GM23338 (cell line): ENCODE measurements at regions not wholly inside any gene's neighbourhood (a gene's known extent, or its start where the extent isn't known, plus 50 kb on each side); places are given as distances from the start of the nearest gene placed in this dataset.

Experiments used
- ATAC-seq: fragments of 200-7000 bp; cut with Tn5 transposase; 3 replicates; pipeline ENCODE4 v1.9.1; 2020
- DNase-seq: peaks from one replicate; pipeline ENCODE4 v3.0.0-alpha.2; 2015; ENCODE audit warnings: low spot score
- H2AFZ ChIP-seq: fragments of 200-600 bp; sonication (generic); 2 replicates; pipeline ENCODE4 v1.8.0; 2016; ENCODE audit warnings: antibody characterized with exemption, mild to moderate bottlenecking, moderate library complexity
- H3F3A ChIP-seq: fragments of 200-600 bp; sonication (generic); replicated peaks from 2 replicates; pipeline ENCODE4 v1.8.0; 2017; ENCODE audit warnings: antibody characterized with exemption, mixed run types, low read depth
- H3K27ac ChIP-seq: fragments of 200-600 bp; sonication (generic); 2 replicates; pipeline ENCODE4 v1.6.1; 2016; ENCODE audit warnings: low read depth
- H3K27me3 ChIP-seq: fragments of 200-600 bp; sonication (generic); 2 replicates; pipeline ENCODE4 v1.8.0; 2016; ENCODE audit warnings: mild to moderate bottlenecking, mixed run types, moderate library complexity; ENCODE audit not compliant: insufficient read depth
- H3K36me3 ChIP-seq: fragments of 200-600 bp; sonication (generic); 2 replicates; pipeline ENCODE4 v1.8.0; 2016; ENCODE audit warnings: mild to moderate bottlenecking; ENCODE audit not compliant: insufficient read depth
- H3K4me1 ChIP-seq: fragments of 200-600 bp; sonication (generic); 2 replicates; pipeline ENCODE4 v1.8.0; 2016; ENCODE audit warnings: mild to moderate bottlenecking, moderate library complexity; ENCODE audit not compliant: insufficient read depth
- H3K4me2 ChIP-seq: fragments of 200-600 bp; sonication (generic); 2 replicates; pipeline ENCODE4 v1.7.1; 2017; ENCODE audit warnings: mixed run types
- H3K4me3 ChIP-seq: fragments of 200-600 bp; sonication (generic); 2 replicates; pipeline ENCODE4 v1.6.1; 2016; ENCODE audit warnings: mixed run types
- H3K79me2 ChIP-seq: fragments of 200-600 bp; sonication (generic); replicated peaks from 2 replicates; pipeline ENCODE4 v1.8.0; 2017; ENCODE audit warnings: mild to moderate bottlenecking; ENCODE audit not compliant: insufficient read depth
- H3K9me2 ChIP-seq: fragments of 200-600 bp; sonication (generic); 2 replicates; pipeline ENCODE4 v1.8.0; 2017; ENCODE audit not compliant: insufficient read depth
- H4K20me1 ChIP-seq: fragments of 200-600 bp; sonication (generic); replicated peaks from 2 replicates; pipeline ENCODE4 v1.8.0; 2017; ENCODE audit warnings: mild to moderate bottlenecking; ENCODE audit not compliant: insufficient read depth
- H3K27ac Mint-ChIP-seq: 2 replicates; pipeline ENCODE4 v1.8.0; 2020; ENCODE audit warnings: inconsistent platforms, mild to moderate bottlenecking, moderate library complexity, mixed read lengths
- H3K27me3 Mint-ChIP-seq: 3 replicates; pipeline ENCODE4 v1.8.0; 2022; ENCODE audit warnings: low read depth, mild to moderate bottlenecking, moderate library complexity, mixed read lengths, inconsistent platforms; ENCODE audit not compliant: insufficient read depth, poor library complexity
- H3K36me3 Mint-ChIP-seq: 3 replicates; pipeline ENCODE4 v1.8.0; 2021; ENCODE audit warnings: low read depth, mild to moderate bottlenecking, inconsistent platforms, moderate library complexity, mixed read lengths
- H3K4me1 Mint-ChIP-seq: 3 replicates; pipeline ENCODE4 v1.8.0; 2020; ENCODE audit warnings: mild to moderate bottlenecking, inconsistent platforms, mixed read lengths
- H3K4me3 Mint-ChIP-seq: 3 replicates; pipeline ENCODE4 v1.8.0; 2021; ENCODE audit warnings: moderate library complexity, mild to moderate bottlenecking, inconsistent platforms, mixed read lengths
- H3K9me3 Mint-ChIP-seq: 3 replicates; pipeline ENCODE4 v1.8.0; 2020; ENCODE audit warnings: moderate library complexity, mild to moderate bottlenecking, inconsistent platforms, mixed read lengths
- CREB1 ChIP-seq: fragments of 250-450 bp; sonication (Bioruptor Pico); IDR thresholded peaks from 2 replicates; pipeline ENCODE4 v1.5.0; 2020; ENCODE audit warnings: low read depth, mild to moderate bottlenecking, moderate library complexity
- ETS1 ChIP-seq: IDR thresholded peaks from 2 replicates; pipeline ENCODE4 v1.6.1; 2016; ENCODE audit warnings: antibody characterized with exemption
- EZH2 ChIP-seq: fragments of 200-600 bp; sonication (generic); IDR thresholded peaks from one replicate; pipeline ENCODE4 v1.8.0; 2017; ENCODE audit warnings: antibody characterized with exemption, mild to moderate bottlenecking, low read depth; ENCODE audit not compliant: unreplicated experiment
- EZH2phosphoT487 ChIP-seq: fragments of 200-600 bp; sonication (generic); IDR thresholded peaks from one replicate; pipeline ENCODE4 v1.8.1; 2018; ENCODE audit warnings: antibody characterized with exemption; ENCODE audit not compliant: unreplicated experiment
- JUNB ChIP-seq: IDR thresholded peaks from one replicate; pipeline ENCODE4 v1.6.1; 2016; ENCODE audit warnings: antibody characterized with exemption; ENCODE audit not compliant: unreplicated experiment
- NANOG ChIP-seq: IDR thresholded peaks from 2 replicates; pipeline ENCODE4 v1.6.1; 2016; ENCODE audit warnings: antibody characterized with exemption, borderline replicate concordance
- POLR2AphosphoS5 ChIP-seq: IDR thresholded peaks from 2 replicates; pipeline ENCODE4 v1.6.1; 2016; ENCODE audit warnings: antibody characterized with exemption, low read depth
- STAT1 ChIP-seq: IDR thresholded peaks from one replicate; pipeline ENCODE4 v1.6.1; 2016; ENCODE audit warnings: antibody characterized with exemption; ENCODE audit not compliant: unreplicated experiment
- ZNF114 ChIP-seq: fragments of 250-450 bp; sonication (Bioruptor Pico); IDR thresholded peaks from 2 replicates; pipeline ENCODE4 v1.5.0; 2020; ENCODE audit warnings: mild to moderate bottlenecking, moderate library complexity
- ZNF331 ChIP-seq: fragments of 250-450 bp; sonication (Bioruptor Pico); IDR thresholded peaks from 2 replicates; pipeline ENCODE4 v1.5.0; 2020; ENCODE audit warnings: low read depth, mild to moderate bottlenecking, moderate library complexity
- ZNF462 ChIP-seq: fragments of 250-450 bp; sonication (Bioruptor Pico); IDR thresholded peaks from 2 replicates; pipeline ENCODE4 v1.5.0; 2020; ENCODE audit warnings: mild to moderate bottlenecking, moderate library complexity
- TF ChIP-seq, protein P1 (sequence below): IDR thresholded peaks from one replicate; pipeline ENCODE4 v1.6.1; 2018; ENCODE audit warnings: antibody characterized with exemption; ENCODE audit not compliant: unreplicated experiment

DNA sequence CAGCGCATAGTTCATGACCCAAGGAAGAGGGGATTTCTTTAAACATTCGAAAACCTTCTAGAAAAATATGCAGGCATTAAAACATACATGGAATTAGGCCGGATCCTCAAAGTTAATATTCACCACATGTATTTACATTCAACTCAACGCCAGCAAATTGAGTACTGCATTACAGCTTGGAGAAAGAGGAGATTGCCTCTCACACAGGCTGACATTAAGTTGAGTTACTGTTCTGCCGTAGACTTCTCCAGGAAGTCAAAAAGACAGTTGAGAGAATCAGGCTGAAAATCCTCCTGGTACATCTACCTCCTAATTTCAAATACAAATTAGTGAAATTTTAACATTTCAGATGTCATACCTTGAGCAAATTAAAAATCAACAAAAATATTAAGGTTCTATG is 195.7 kb downstream of the URI1 start:
- DNase-seq, result no peak
- Histone ChIP-seq H2AFZ (no peak overlapping the region), H3K27me3 (no peaks in the 10 kb centered on the region), H3K4me2 (no peak overlapping the region), H3K36me3 (no peaks in the 10 kb centered on the region), H3F3A (no peaks in the 10 kb centered on the region), H3K79me2 (no peaks in the 10 kb centered on the region), H3K4me3 (no peak overlapping the region), H4K20me1 (no peaks in the 10 kb centered on the region), H3K27ac (no peak overlapping the region), H3K4me1 (no peaks in the 10 kb centered on the region), H3K9me2 (0 out of 2 replicates have a peak, but pooled peaks cover 5% of the 10 kb centered on the region)
- Mint-ChIP-seq H3K27me3 (peaks cover 6% of the 10 kb centered on the region), H3K9me3 (no peaks in the 10 kb centered on the region), H3K4me1 (peaks cover 3% of the 10 kb centered on the region; the same call in 2 of the 3 replicates), H3K4me3 (no peak overlapping the region), H3K36me3 (no peaks in the 10 kb centered on the region), H3K27ac (no peak overlapping the region)
- TF ChIP-seq STAT1, result no peak
- no peak for ATAC-seq

GRCh38 chr19:30144242-30144758 is 202.3 kb downstream of the URI1 start:
- Histone ChIP-seq H3K27me3 (no peaks in the 10 kb centered on the region), H4K20me1 (no peaks in the 10 kb centered on the region), H3F3A (no peaks in the 10 kb centered on the region), H3K36me3 (no peaks in the 10 kb centered on the region), H3K79me2 (no peaks in the 10 kb centered on the region), H3K4me3 (no peak overlapping the region), H3K9me2 (no peaks in the 10 kb centered on the region), H3K4me2 (no peak overlapping the region), H3K4me1 (no peaks in the 10 kb centered on the region), H2AFZ (no peak overlapping the region), H3K27ac (no peak overlapping the region)
- Mint-ChIP-seq H3K4me3 (no peak overlapping the region), H3K27ac (no peak overlapping the region), H3K27me3 (peaks cover 6% of the 10 kb centered on the region), H3K36me3 (no peaks in the 10 kb centered on the region), H3K4me1 (no peaks in the 10 kb centered on the region), H3K9me3 (no peaks in the 10 kb centered on the region)
- ATAC-seq (no peak), DNase-seq (no peak)
- no peak for TF ChIP-seq STAT1
- TF ChIP-seq ZNF331 (CRISPR knock-in tag), result no peak
- TF ChIP-seq, protein P1, sequence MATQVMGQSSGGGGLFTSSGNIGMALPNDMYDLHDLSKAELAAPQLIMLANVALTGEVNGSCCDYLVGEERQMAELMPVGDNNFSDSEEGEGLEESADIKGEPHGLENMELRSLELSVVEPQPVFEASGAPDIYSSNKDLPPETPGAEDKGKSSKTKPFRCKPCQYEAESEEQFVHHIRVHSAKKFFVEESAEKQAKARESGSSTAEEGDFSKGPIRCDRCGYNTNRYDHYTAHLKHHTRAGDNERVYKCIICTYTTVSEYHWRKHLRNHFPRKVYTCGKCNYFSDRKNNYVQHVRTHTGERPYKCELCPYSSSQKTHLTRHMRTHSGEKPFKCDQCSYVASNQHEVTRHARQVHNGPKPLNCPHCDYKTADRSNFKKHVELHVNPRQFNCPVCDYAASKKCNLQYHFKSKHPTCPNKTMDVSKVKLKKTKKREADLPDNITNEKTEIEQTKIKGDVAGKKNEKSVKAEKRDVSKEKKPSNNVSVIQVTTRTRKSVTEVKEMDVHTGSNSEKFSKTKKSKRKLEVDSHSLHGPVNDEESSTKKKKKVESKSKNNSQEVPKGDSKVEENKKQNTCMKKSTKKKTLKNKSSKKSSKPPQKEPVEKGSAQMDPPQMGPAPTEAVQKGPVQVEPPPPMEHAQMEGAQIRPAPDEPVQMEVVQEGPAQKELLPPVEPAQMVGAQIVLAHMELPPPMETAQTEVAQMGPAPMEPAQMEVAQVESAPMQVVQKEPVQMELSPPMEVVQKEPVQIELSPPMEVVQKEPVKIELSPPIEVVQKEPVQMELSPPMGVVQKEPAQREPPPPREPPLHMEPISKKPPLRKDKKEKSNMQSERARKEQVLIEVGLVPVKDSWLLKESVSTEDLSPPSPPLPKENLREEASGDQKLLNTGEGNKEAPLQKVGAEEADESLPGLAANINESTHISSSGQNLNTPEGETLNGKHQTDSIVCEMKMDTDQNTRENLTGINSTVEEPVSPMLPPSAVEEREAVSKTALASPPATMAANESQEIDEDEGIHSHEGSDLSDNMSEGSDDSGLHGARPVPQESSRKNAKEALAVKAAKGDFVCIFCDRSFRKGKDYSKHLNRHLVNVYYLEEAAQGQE, result no peak
- no peak for TF ChIP-seq EZH2
- TF ChIP-seq ZNF114 (CRISPR knock-in tag), result no peak
- no peak for TF ChIP-seq NANOG
- no peak for TF ChIP-seq EZH2phosphoT487
- TF ChIP-seq ETS1, result no peak
- no peak for TF ChIP-seq JUNB
- TF ChIP-seq POLR2AphosphoS5, result no peak
- TF ChIP-seq ZNF462 (CRISPR knock-in tag), result no peak
- TF ChIP-seq CREB1 (CRISPR knock-in tag), result no peak
